ENCODE measurements at regions not wholly inside any gene's neighbourhood (a gene's known extent, or its start where the extent isn't known, plus 50 kb on each side); places are given as distances from the start of the nearest gene placed in this dataset.

DNA sequence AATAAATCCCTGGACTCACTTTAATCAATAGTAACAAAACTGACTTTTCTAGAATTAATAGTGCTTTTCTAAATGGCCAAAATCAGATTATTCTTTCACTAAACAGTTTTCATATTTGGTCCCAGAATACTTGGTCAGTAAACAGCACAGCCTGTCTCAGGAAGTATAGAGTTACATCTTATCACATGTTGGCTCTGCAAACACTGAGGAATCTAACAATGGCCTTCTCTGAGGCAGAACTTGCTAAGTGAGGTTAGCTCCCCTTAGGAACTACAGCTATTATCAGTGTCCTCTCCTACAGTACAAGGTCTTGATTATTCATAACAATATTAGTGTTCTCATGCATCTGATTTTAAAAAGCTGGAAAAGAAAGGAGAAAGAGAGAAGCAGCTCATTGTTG lies 1622.8 kb downstream of the HACE1 start:
- Histone ChIP-seq H3K79me1 (ENCODE audit: low read depth, low read length) (no peaks in the 10 kb centered on the region), H3K79me2 (ENCODE audit: control insufficient read depth in 1 of 2, insufficient read depth in 2 of 2, low read length in 2 of 2) (no peaks in the 10 kb centered on the region), H2BK20ac (ENCODE audit: low read length) (no peak overlapping the region), H2BK12ac (ENCODE audit: low read depth, low read length) (no peak overlapping the region), H3K4me3 (ENCODE audit: extremely low read depth in 1 of 4, insufficient read depth in 2 of 4, low read depth in 3 of 4, low read length in 4 of 4) (no peak overlapping the region), H3K27ac (ENCODE audit: low read depth, low read length) (no peak overlapping the region), H4K5ac (ENCODE audit: insufficient read length, low read depth, low read length) (no peak overlapping the region), H3K27me3 (replicated peaks in 1 of 4; ENCODE audit: control insufficient read depth in 3 of 4, extremely low read depth in 1 of 4, insufficient read depth in 3 of 4, low read length in 3 of 4) (no peaks in the 10 kb centered on the region), H4K20me1 (replicated peaks in 1 of 2; ENCODE audit: control insufficient read depth in 1 of 2, insufficient read depth in 2 of 2, low read length in 2 of 2) (no peaks in the 10 kb centered on the region), H3K56ac (replicated peaks; ENCODE audit: insufficient read length, low read depth, low read length) (no peak overlapping the region), H3K4me1 (replicated peaks in 1 of 4; ENCODE audit: control insufficient read depth in 3 of 4, insufficient read depth in 4 of 4, low read length in 3 of 4) (no peaks in the 10 kb centered on the region), H3K36me3 (ENCODE audit: control insufficient read depth in 2 of 4, insufficient read depth in 4 of 4, low read length in 3 of 4) (no peaks in the 10 kb centered on the region), H4K8ac (ENCODE audit: extremely low read depth, insufficient read depth, low read length) (no peak overlapping the region), H3K14ac (ENCODE audit: insufficient read length) (no peak overlapping the region), H4K91ac (replicated peaks; ENCODE audit: insufficient read length, low read length) (no peak overlapping the region), H3K4ac (replicated peaks; ENCODE audit: insufficient read length, low read depth, low read length) (no peak overlapping the region), H3K18ac (ENCODE audit: extremely low read depth, low read length) (no peak overlapping the region), H2AFZ (ENCODE audit: low read length) (0 out of 2 replicates have a peak overlapping the region, but pooled peaks have one; percentile 2), H3K9me3 (ENCODE audit: insufficient read depth in 2 of 2, low read depth in 1 of 2, low read length in 1 of 2) (no peaks in the 10 kb centered on the region), H3K23me2 (ENCODE audit: low read depth, low read length) (no peaks in the 10 kb centered on the region), H2BK120ac (replicated peaks; ENCODE audit: low read depth, low read length) (no peak overlapping the region), H2BK15ac (ENCODE audit: low read length) (no peak overlapping the region), H3K4me2 (ENCODE audit: insufficient read depth in 1 of 2, low read depth in 2 of 2, low read length in 2 of 2) (no peak overlapping the region), H3K9ac (replicated peaks in 1 of 4; ENCODE audit: extremely low read depth in 1 of 4, low read depth in 3 of 4, low read length in 3 of 4) (no peak overlapping the region), H2AK5ac (ENCODE audit: low read depth, low read length) (no peak overlapping the region), H3K23ac (ENCODE audit: insufficient read length) (no peak overlapping the region), H2BK5ac (ENCODE audit: low read depth, low read length) (no peak overlapping the region)
- TF ChIP-seq PHF8 (conservative IDR thresholded peaks at IDR 0.05; ENCODE audit: low read depth, low read length): no peak
- no peak for TF ChIP-seq SP2 (IDR thresholded peaks at IDR 0.05; ENCODE audit: low read length)
- no peak for TF ChIP-seq KDM1A (IDR thresholded peaks at IDR 0.05; ENCODE audit: borderline replicate concordance, low read length)
- no peak for TF ChIP-seq EP300 (IDR thresholded peaks at IDR 0.05; ENCODE audit: borderline replicate concordance in 1 of 2, low read depth in 2 of 2, low read length in 2 of 2)
- no peak for TF ChIP-seq MAFK (IDR thresholded peaks at IDR 0.05; ENCODE audit: low read depth, low read length)
- TF ChIP-seq BCL11A (IDR thresholded peaks at IDR 0.05; ENCODE audit: low read depth in 2 of 2, low read length in 2 of 2): no peak
- TF ChIP-seq BACH1 (IDR thresholded peaks at IDR 0.05; ENCODE audit: low read length): no peak
- no peak for TF ChIP-seq TAF1 (IDR thresholded peaks at IDR 0.05; ENCODE audit: low read depth, low read length)
- TF ChIP-seq SUZ12 (IDR thresholded peaks at IDR 0.05; ENCODE audit: low read length): no peak
- TF ChIP-seq FOSL1 (IDR thresholded peaks at IDR 0.05; ENCODE audit: insufficient read depth, low read depth, low read length): no peak
- TF ChIP-seq SRF (IDR thresholded peaks at IDR 0.05; ENCODE audit: low read depth, low read length): no peak
- FAIRE-seq: no peak
- POLR2A ChIA-PET (ENCODE audit: partially characterized antibody): no interaction called here
- CTCF ChIA-PET (ENCODE audit: partially characterized antibody): no interaction called here
- DNase-seq (ENCODE audit: low read depth in 1 of 2, low spot score in 2 of 2): no peak

Data from H1 (cell line).